ENCODE measurements at regions not wholly inside any gene's neighbourhood (a gene's known extent, or its start where the extent isn't known, plus 50 kb on each side); places are given as distances from the start of the nearest gene placed in this dataset.

GRCh38 chr14:106215229-106215628 lies 688.8 kb downstream of the TMEM121 start:
- no peak overlapping the region for H3K27ac ChIP-seq (ENCODE audit: low read length in 2 of 2)
- no peaks in the 10 kb centered on the region for H3K4me1 ChIP-seq (ENCODE audit: control insufficient read depth in 2 of 2, insufficient read depth in 2 of 2, low read length in 2 of 2)
- no peak overlapping the region for H2AFZ ChIP-seq (ENCODE audit: insufficient read depth, low read depth, low read length, poor library complexity, severe bottlenecking)
- no peak overlapping the region for H3K9ac ChIP-seq (ENCODE audit: low read length)
- H3K79me2 ChIP-seq (ENCODE audit: control insufficient read depth, insufficient read depth, low read length), result no peaks in the 10 kb centered on the region
- 100% methylated on average over 1 of the region's 2 CpGs for WGBS (ENCODE audit: insufficient coverage)
- intact Hi-C loops (cut with micrococcal nuclease), result no loop called here
- H3K27me3 ChIP-seq (replicated peaks in 1 of 4; ENCODE audit: control extremely low read depth in 1 of 4, control insufficient read depth in 3 of 4, insufficient read depth in 4 of 4, low read length in 3 of 4), result no peaks in the 10 kb centered on the region
- Mint-ChIP-seq H3K4me1 (no peaks in the 10 kb centered on the region), H3K9me3 (ENCODE audit: insufficient read depth) (no peaks in the 10 kb centered on the region), H3K27me3 (peaks cover 5% of the 10 kb centered on the region), H3K27ac (no peak overlapping the region), H3K4me3 (no peak overlapping the region)
- no peak overlapping the region for H3K4me3 ChIP-seq (ENCODE audit: control extremely low read depth in 1 of 5, extremely low read depth in 1 of 5, insufficient read depth in 1 of 5, low read depth in 2 of 5, low read length in 4 of 5)
- H3K36me3 ChIP-seq (replicated peaks in 1 of 2; ENCODE audit: control extremely low read depth in 1 of 2, control insufficient read depth in 1 of 2, extremely low read depth in 1 of 2, insufficient read depth in 2 of 2, low read length in 1 of 2), result no peaks in the 10 kb centered on the region
- DNase-seq (no peak), ATAC-seq (ENCODE audit: low read depth) (no peak)
- H3K9me3 ChIP-seq (ENCODE audit: control extremely low read depth in 1 of 3, control insufficient read depth in 2 of 3, insufficient read depth in 1 of 3, low read length in 2 of 3), result no peaks in the 10 kb centered on the region
- H4K20me1 ChIP-seq (ENCODE audit: control insufficient read depth, insufficient read depth, low read length, poor library complexity, severe bottlenecking), result no peaks in the 10 kb centered on the region
- POLR2A ChIA-PET, result no interaction called here
- CTCF ChIA-PET, result no interaction called here
- H3K4me2 ChIP-seq (replicated peaks; ENCODE audit: low read depth, low read length, poor library complexity, severe bottlenecking), result no peak overlapping the region
- TF ChIP-seq CTCF (IDR thresholded peaks at IDR 0.05), result no peak

GRCh38 chr14:106216679-106217078 lies 690.3 kb downstream of the TMEM121 start:
- H3K27ac ChIP-seq (ENCODE audit: low read length in 2 of 2), result no peak overlapping the region
- no peaks in the 10 kb centered on the region for H4K20me1 ChIP-seq (ENCODE audit: control insufficient read depth, insufficient read depth, low read length, poor library complexity, severe bottlenecking)
- Mint-ChIP-seq H3K27ac (no peak overlapping the region), H3K4me3 (no peak overlapping the region), H3K9me3 (ENCODE audit: insufficient read depth) (no peaks in the 10 kb centered on the region), H3K4me1 (no peaks in the 10 kb centered on the region), H3K27me3 (peaks cover 6% of the 10 kb centered on the region)
- H3K36me3 ChIP-seq (replicated peaks in 1 of 2; ENCODE audit: control extremely low read depth in 1 of 2, control insufficient read depth in 1 of 2, extremely low read depth in 1 of 2, insufficient read depth in 2 of 2, low read length in 1 of 2), result no peaks in the 10 kb centered on the region
- no peak overlapping the region for H3K4me2 ChIP-seq (replicated peaks; ENCODE audit: low read depth, low read length, poor library complexity, severe bottlenecking)
- no peaks in the 10 kb centered on the region for H3K9me3 ChIP-seq (ENCODE audit: control extremely low read depth in 1 of 3, control insufficient read depth in 2 of 3, insufficient read depth in 1 of 3, low read length in 2 of 3)
- H3K4me1 ChIP-seq (ENCODE audit: control insufficient read depth in 2 of 2, insufficient read depth in 2 of 2, low read length in 2 of 2), result no peaks in the 10 kb centered on the region
- no peak overlapping the region for H2AFZ ChIP-seq (ENCODE audit: insufficient read depth, low read depth, low read length, poor library complexity, severe bottlenecking)
- TF ChIP-seq EZH2 (IDR thresholded peaks at IDR 0.05; ENCODE audit: borderline replicate concordance, insufficient read depth, low read depth, low read length, poor library complexity, severe bottlenecking), result no peak
- no peak for TF ChIP-seq CTCF (IDR thresholded peaks at IDR 0.05)
- H3K79me2 ChIP-seq (ENCODE audit: control insufficient read depth, insufficient read depth, low read length), result no peaks in the 10 kb centered on the region
- no CpG with 5 or more reads among the region's 1 CpG for WGBS (ENCODE audit: insufficient coverage)
- CTCF ChIA-PET, result no interaction called here
- no peak for ATAC-seq (ENCODE audit: low read depth)
- intact Hi-C loops (cut with micrococcal nuclease), result no loop called here
- no peaks in the 10 kb centered on the region for H3K27me3 ChIP-seq (replicated peaks in 1 of 4; ENCODE audit: control extremely low read depth in 1 of 4, control insufficient read depth in 3 of 4, insufficient read depth in 4 of 4, low read length in 3 of 4)
- POLR2A ChIA-PET, result no interaction called here
- H3K9ac ChIP-seq (ENCODE audit: low read length), result no peak overlapping the region
- no peak overlapping the region for H3K4me3 ChIP-seq (ENCODE audit: control extremely low read depth in 1 of 5, extremely low read depth in 1 of 5, insufficient read depth in 1 of 5, low read depth in 2 of 5, low read length in 4 of 5)
- DNase-seq, result no peak
